ENCODE measurements at regions not wholly inside any gene's neighbourhood (a gene's known extent, or its start where the extent isn't known, plus 50 kb on each side); places are given as distances from the start of the nearest gene placed in this dataset.

DNA sequence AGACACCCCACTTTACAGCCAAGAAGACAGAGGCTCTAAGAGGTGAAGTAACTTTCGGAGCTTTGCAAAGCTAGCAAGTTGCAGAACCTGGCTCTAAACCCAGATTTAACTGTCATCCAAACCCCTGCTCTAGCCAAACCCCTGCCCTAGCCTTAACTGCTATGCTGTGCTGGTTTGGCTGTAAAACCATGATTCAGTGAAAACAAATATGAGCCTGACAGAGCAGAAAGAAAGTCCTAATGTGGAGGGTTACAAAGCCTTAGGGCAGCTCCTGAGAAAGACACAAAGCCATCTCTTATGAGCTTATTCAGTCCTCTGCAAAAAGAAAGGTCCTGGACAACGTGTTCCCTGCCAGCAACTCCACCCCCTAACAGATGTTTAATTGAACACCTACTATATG, 172.8 kb downstream of the KATNAL1 start:
- no peak overlapping the region for H3K27ac ChIP-seq (ENCODE audit: low read depth, low read length)
- H3K4ac ChIP-seq (replicated peaks; ENCODE audit: insufficient read length, low read depth, low read length): no peak overlapping the region
- no peak overlapping the region for H2BK5ac ChIP-seq (ENCODE audit: low read depth, low read length)
- no peaks in the 10 kb centered on the region for H3K36me3 ChIP-seq (ENCODE audit: control insufficient read depth in 2 of 4, insufficient read depth in 4 of 4, low read length in 3 of 4)
- no peak overlapping the region for H3K4me2 ChIP-seq (ENCODE audit: insufficient read depth in 1 of 2, low read depth in 2 of 2, low read length in 2 of 2)
- ChIA-PET CTCF (ENCODE audit: partially characterized antibody) (interaction anchor here (0.7 to 5.0 kb wide), 6 partner anchors 10 to 447 kb away, joined by 3 to 53 read pairs (median 6); no protein-coding TSS in a partner anchor), POLR2A (ENCODE audit: partially characterized antibody) (interaction anchor here (1.1 kb wide), 1 partner anchor 48 kb away, joined by 4 read pairs; no protein-coding TSS in a partner anchor)
- no peak for FAIRE-seq
- no peak overlapping the region for H2AFZ ChIP-seq (ENCODE audit: low read length)
- H4K5ac ChIP-seq (ENCODE audit: insufficient read length, low read depth, low read length): no peak overlapping the region
- H3K79me2 ChIP-seq (ENCODE audit: control insufficient read depth in 1 of 2, insufficient read depth in 2 of 2, low read length in 2 of 2): no peaks in the 10 kb centered on the region
- H4K8ac ChIP-seq (ENCODE audit: extremely low read depth, insufficient read depth, low read length): no peak overlapping the region
- DNase-seq (ENCODE audit: low read depth in 1 of 2, low spot score in 2 of 2): no peak
- H3K23me2 ChIP-seq (ENCODE audit: low read depth, low read length): no peaks in the 10 kb centered on the region
- no peaks in the 10 kb centered on the region for H4K20me1 ChIP-seq (replicated peaks in 1 of 2; ENCODE audit: control insufficient read depth in 1 of 2, insufficient read depth in 2 of 2, low read length in 2 of 2)
- no peak overlapping the region for H3K23ac ChIP-seq (ENCODE audit: insufficient read length)
- whole genome bisulfite sequencing, 2 experiments (ENCODE audit: extremely low coverage in 1 of 2, insufficient coverage in 1 of 2, insufficient read length in 1 of 2, insufficient replicate concordance in 2 of 2, low coverage in 1 of 2, low lambda C conversion rate in 2 of 2, missing lambda C conversion rate in 1 of 2): 79% methylated on average over 2 of the region's 2 CpGs; no CpG with 5 or more reads in 1 of the 2 experiments
- H3K9me3 ChIP-seq (ENCODE audit: insufficient read depth in 2 of 2, low read depth in 1 of 2, low read length in 1 of 2): no peaks in the 10 kb centered on the region
- H3K27me3 ChIP-seq (replicated peaks in 1 of 4; ENCODE audit: control insufficient read depth in 3 of 4, extremely low read depth in 1 of 4, insufficient read depth in 3 of 4, low read length in 3 of 4): 0 out of 7 replicates have a peak, but pooled peaks cover 0 to 3% (median 0%) of the 10 kb centered on the region in 4 experiments
- no peak overlapping the region for H2AK5ac ChIP-seq (ENCODE audit: low read depth, low read length)
- H2BK12ac ChIP-seq (ENCODE audit: low read depth, low read length): no peak overlapping the region
- H2BK20ac ChIP-seq (ENCODE audit: low read length): no peak overlapping the region
- H3K4me1 ChIP-seq (replicated peaks in 1 of 4; ENCODE audit: control insufficient read depth in 3 of 4, insufficient read depth in 4 of 4, low read length in 3 of 4): peaks cover 0 to 2% (median 0%) of the 10 kb centered on the region in 4 experiments; a peak in 1 of 7 replicates
- H2BK15ac ChIP-seq (ENCODE audit: low read length): no peak overlapping the region
- no peak overlapping the region for H3K56ac ChIP-seq (replicated peaks; ENCODE audit: insufficient read length, low read depth, low read length)
- no peak overlapping the region for H4K91ac ChIP-seq (replicated peaks; ENCODE audit: insufficient read length, low read length)
- no peaks in the 10 kb centered on the region for H3K79me1 ChIP-seq (ENCODE audit: low read depth, low read length)
- no peak overlapping the region for H3K9ac ChIP-seq (replicated peaks in 1 of 4; ENCODE audit: extremely low read depth in 1 of 4, low read depth in 3 of 4, low read length in 3 of 4)
- no peak overlapping the region for H3K14ac ChIP-seq (ENCODE audit: insufficient read length)
- H3K18ac ChIP-seq (ENCODE audit: extremely low read depth, low read length): no peak overlapping the region
- no peak overlapping the region for H2BK120ac ChIP-seq (replicated peaks; ENCODE audit: low read depth, low read length)
- no peak overlapping the region for H3K4me3 ChIP-seq (ENCODE audit: extremely low read depth in 1 of 4, insufficient read depth in 2 of 4, low read depth in 3 of 4, low read length in 4 of 4)
- TF ChIP-seq POU5F1 (IDR thresholded peaks at IDR 0.05; ENCODE audit: low read depth, low read length) (no peak), BCL11A (IDR thresholded peaks at IDR 0.05; ENCODE audit: low read depth in 2 of 2, low read length in 2 of 2) (no peak), GABPA (IDR thresholded peaks at IDR 0.05; ENCODE audit: borderline replicate concordance, insufficient read depth, low read length) (no peak), YY1 (IDR thresholded peaks at IDR 0.05; ENCODE audit: low read depth, low read length) (no peak), TBP (IDR thresholded peaks at IDR 0.05; ENCODE audit: low read depth, low read length) (no peak), EGR1 (IDR thresholded peaks at IDR 0.05; ENCODE audit: borderline replicate concordance, low read depth, low read length) (no peak), PHF8 (conservative IDR thresholded peaks at IDR 0.05; ENCODE audit: low read depth, low read length) (no peak), TCF12 (IDR thresholded peaks at IDR 0.05; ENCODE audit: low read depth, low read length) (no peak), CHD2 (IDR thresholded peaks at IDR 0.05; ENCODE audit: low read length) (no peak), JUN (IDR thresholded peaks at IDR 0.05; ENCODE audit: low read depth, low read length) (no peak), KDM4A (IDR thresholded peaks at IDR 0.05; ENCODE audit: low read depth, low read length, severe bottlenecking) (no peak), EZH2 (IDR thresholded peaks at IDR 0.05; ENCODE audit: low read depth, low read length, severe bottlenecking) (no peak), ASH2L (IDR thresholded peaks at IDR 0.05; ENCODE audit: low read length) (no peak), NANOG (IDR thresholded peaks at IDR 0.05; ENCODE audit: insufficient read depth, low read depth, low read length, poor library complexity, severe bottlenecking) (no peak)
- TF ChIP-seq, protein P1, sequence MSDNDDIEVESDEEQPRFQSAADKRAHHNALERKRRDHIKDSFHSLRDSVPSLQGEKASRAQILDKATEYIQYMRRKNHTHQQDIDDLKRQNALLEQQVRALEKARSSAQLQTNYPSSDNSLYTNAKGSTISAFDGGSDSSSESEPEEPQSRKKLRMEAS (IDR thresholded peaks at IDR 0.05): no peak
